NB4 (cell line): ENCODE measurements at regions not wholly inside any gene's neighbourhood (a gene's known extent, or its start where the extent isn't known, plus 50 kb on each side); places are given as distances from the start of the nearest gene placed in this dataset.

ENCODE experiments used
- CTCF ChIP-seq: IDR thresholded peaks from one replicate; pipeline ENCODE4 v1.5.1; 2012; ENCODE audit warnings: low read depth, low read length
- MAX ChIP-seq: IDR thresholded peaks from 2 replicates; pipeline ENCODE4 v1.6.1; 2011; ENCODE audit warnings: low read depth, low read length
- POLR2A ChIP-seq: IDR thresholded peaks from 2 replicates; pipeline ENCODE4 v1.6.1; 2011; ENCODE audit warnings: mild to moderate bottlenecking; ENCODE audit not compliant: insufficient read length; ENCODE audit errors: extremely low read depth

- no peak for TF ChIP-seq MAX
- no peak for TF ChIP-seq POLR2A
- TF ChIP-seq CTCF: no peak
Observed at GRCh38 chr1:24261977-24262376, 57.2 kb upstream of the GRHL3 start.
